ENCODE measurements at regions not wholly inside any gene's neighbourhood (a gene's known extent, or its start where the extent isn't known, plus 50 kb on each side); places are given as distances from the start of the nearest gene placed in this dataset.
"Not testable (repeated sequence)": the region's sequence is repeated elsewhere in the genome, so short reads cannot be mapped to it uniquely, and the experiment has no call there.

GRCh38 chr2:179385756-179386155, 121.1 kb upstream of the SESTD1 start:
- DNase-seq (ENCODE audit: extremely low read depth, low read depth); H3K4me3 ChIP-seq (replicated peaks; ENCODE audit: low read depth, low read length): not testable (repeated sequence)

- H3K4me3 ChIP-seq (replicated peaks; ENCODE audit: low read depth, low read length) = no peak overlapping the region
- no peak for TF ChIP-seq CTCF (IDR thresholded peaks at IDR 0.05; ENCODE audit: low read depth, low read length, missing control alignments)
- no peak for DNase-seq (ENCODE audit: extremely low read depth, low read depth)
These were observed 119.3 kb upstream of the SESTD1 start for GRCh38 chr2:179383975-179384374.

GRCh38 chr2:179377296-179377695, 112.7 kb upstream of the SESTD1 start:
- no peak overlapping the region for H3K4me3 ChIP-seq (replicated peaks; ENCODE audit: low read depth, low read length)
- TF ChIP-seq CTCF (IDR thresholded peaks at IDR 0.05; ENCODE audit: low read depth, low read length, missing control alignments) = no peak
- no peak for DNase-seq (ENCODE audit: extremely low read depth, low read depth)

- no peak for TF ChIP-seq CTCF (IDR thresholded peaks at IDR 0.05; ENCODE audit: low read depth, low read length, missing control alignments)
- DNase-seq (ENCODE audit: extremely low read depth, low read depth) = no peak
- no peak overlapping the region for H3K4me3 ChIP-seq (replicated peaks; ENCODE audit: low read depth, low read length)
These were observed 112.2 kb upstream of the SESTD1 start for GRCh38 chr2:179376881-179377280.

GRCh38 chr2:179373816-179374215, 109.2 kb upstream of the SESTD1 start:
- no peak for DNase-seq (ENCODE audit: extremely low read depth, low read depth)
- no peak overlapping the region for H3K4me3 ChIP-seq (replicated peaks; ENCODE audit: low read depth, low read length)
- TF ChIP-seq CTCF (IDR thresholded peaks at IDR 0.05; ENCODE audit: low read depth, low read length, missing control alignments) = no peak

- H3K4me3 ChIP-seq (replicated peaks; ENCODE audit: low read depth, low read length); DNase-seq (ENCODE audit: extremely low read depth, low read depth): not testable (repeated sequence)
These were observed 100.9 kb upstream of the SESTD1 start for GRCh38 chr2:179365561-179365960.

GRCh38 chr2:179355881-179356280, 91.2 kb upstream of the SESTD1 start:
- no peak for TF ChIP-seq CTCF (IDR thresholded peaks at IDR 0.05; ENCODE audit: low read depth, low read length, missing control alignments)
- H3K4me3 ChIP-seq (replicated peaks; ENCODE audit: low read depth, low read length) = no peak overlapping the region
- no peak for DNase-seq (ENCODE audit: extremely low read depth, low read depth)

GRCh38 chr2:179354739-179355537, 90.3 kb upstream of the SESTD1 start:
- no peak for DNase-seq (ENCODE audit: extremely low read depth, low read depth)
- peak; percentile 19 for TF ChIP-seq CTCF (IDR thresholded peaks at IDR 0.05; ENCODE audit: low read depth, low read length, missing control alignments)
- no peak overlapping the region for H3K4me3 ChIP-seq (replicated peaks; ENCODE audit: low read depth, low read length)
